ENCODE measurements at regions not wholly inside any gene's neighbourhood (a gene's known extent, or its start where the extent isn't known, plus 50 kb on each side); places are given as distances from the start of the nearest gene placed in this dataset.

- Histone ChIP-seq H3K9me2 (replicated peaks; ENCODE audit: control insufficient read depth, low read length) (no peaks in the 10 kb centered on the region), H4K20me1 (ENCODE audit: control insufficient read depth, insufficient read depth, low read depth, low read length) (no peaks in the 10 kb centered on the region), H3K4me2 (ENCODE audit: low read length) (no peak overlapping the region), H3K36me3 (ENCODE audit: control insufficient read depth, low read length) (no peaks in the 10 kb centered on the region), H3K9me3 (ENCODE audit: control insufficient read depth, insufficient read depth, low read length) (no peaks in the 10 kb centered on the region), H3K27me3 (ENCODE audit: control insufficient read depth, low read length) (no peaks in the 10 kb centered on the region), H3K79me2 (ENCODE audit: control insufficient read depth, low read length) (no peaks in the 10 kb centered on the region), H3K27ac (ENCODE audit: low read depth, low read length) (no peak overlapping the region), H3K4me1 (ENCODE audit: control insufficient read depth, low read length) (no peaks in the 10 kb centered on the region), H3F3A (ENCODE audit: control insufficient read depth, insufficient read depth) (no peaks in the 10 kb centered on the region), H3K4me3 (ENCODE audit: low read length) (no peak overlapping the region)
- TF ChIP-seq EZH2phosphoT487 (IDR thresholded peaks at IDR 0.05; ENCODE audit: borderline replicate concordance, low read length): no peak
- no peak for TF ChIP-seq CTCF (IDR thresholded peaks at IDR 0.05; ENCODE audit: low read depth, low read length, poor library complexity, severe bottlenecking)
These were observed 588.3 kb downstream of the SLC16A7 start for GRCh38 chr12:60184096-60184495.

GRCh38 chr12:60185060-60185459 lies 589.2 kb downstream of the SLC16A7 start:
- TF ChIP-seq CTCF (IDR thresholded peaks at IDR 0.05; ENCODE audit: low read depth, low read length, poor library complexity, severe bottlenecking): no peak
- TF ChIP-seq EZH2phosphoT487 (IDR thresholded peaks at IDR 0.05; ENCODE audit: borderline replicate concordance, low read length): no peak
- H3K27ac ChIP-seq (ENCODE audit: low read depth, low read length): no peak overlapping the region

GRCh38 chr12:60191271-60191670 lies 595.4 kb downstream of the SLC16A7 start:
- no peaks in the 10 kb centered on the region for H3K79me2 ChIP-seq (ENCODE audit: control insufficient read depth, low read length)
- H4K20me1 ChIP-seq (ENCODE audit: control insufficient read depth, insufficient read depth, low read depth, low read length): no peaks in the 10 kb centered on the region

More at GRCh38 chr12:60185060-60185459, 589.2 kb downstream of the SLC16A7 start:
- Histone ChIP-seq H3K9me3 (ENCODE audit: control insufficient read depth, insufficient read depth, low read length) (no peaks in the 10 kb centered on the region), H4K20me1 (ENCODE audit: control insufficient read depth, insufficient read depth, low read depth, low read length) (no peaks in the 10 kb centered on the region), H3K9me2 (replicated peaks; ENCODE audit: control insufficient read depth, low read length) (no peaks in the 10 kb centered on the region), H3K27me3 (ENCODE audit: control insufficient read depth, low read length) (no peaks in the 10 kb centered on the region), H3K36me3 (ENCODE audit: control insufficient read depth, low read length) (no peaks in the 10 kb centered on the region), H3K79me2 (ENCODE audit: control insufficient read depth, low read length) (no peaks in the 10 kb centered on the region), H3F3A (ENCODE audit: control insufficient read depth, insufficient read depth) (no peaks in the 10 kb centered on the region), H3K4me2 (ENCODE audit: low read length) (no peak overlapping the region), H3K4me1 (ENCODE audit: control insufficient read depth, low read length) (no peaks in the 10 kb centered on the region), H3K4me3 (ENCODE audit: low read length) (no peak overlapping the region)

More at GRCh38 chr12:60191271-60191670, 595.4 kb downstream of the SLC16A7 start:
- Histone ChIP-seq H3K4me1 (ENCODE audit: control insufficient read depth, low read length) (no peaks in the 10 kb centered on the region), H3K27me3 (ENCODE audit: control insufficient read depth, low read length) (no peaks in the 10 kb centered on the region), H3K9me2 (replicated peaks; ENCODE audit: control insufficient read depth, low read length) (no peaks in the 10 kb centered on the region), H3K4me2 (ENCODE audit: low read length) (no peak overlapping the region), H3K36me3 (ENCODE audit: control insufficient read depth, low read length) (no peaks in the 10 kb centered on the region), H3F3A (ENCODE audit: control insufficient read depth, insufficient read depth) (no peaks in the 10 kb centered on the region), H3K9me3 (ENCODE audit: control insufficient read depth, insufficient read depth, low read length) (no peaks in the 10 kb centered on the region), H3K27ac (ENCODE audit: low read depth, low read length) (no peak overlapping the region), H3K4me3 (ENCODE audit: low read length) (no peak overlapping the region)
- TF ChIP-seq CTCF (IDR thresholded peaks at IDR 0.05; ENCODE audit: low read depth, low read length, poor library complexity, severe bottlenecking) (no peak), EZH2phosphoT487 (IDR thresholded peaks at IDR 0.05; ENCODE audit: borderline replicate concordance, low read length) (no peak)

Data from DOHH2 (cell line).